ENCODE measurements at regions not wholly inside any gene's neighbourhood (a gene's known extent, or its start where the extent isn't known, plus 50 kb on each side); places are given as distances from the start of the nearest gene placed in this dataset.

DNA sequence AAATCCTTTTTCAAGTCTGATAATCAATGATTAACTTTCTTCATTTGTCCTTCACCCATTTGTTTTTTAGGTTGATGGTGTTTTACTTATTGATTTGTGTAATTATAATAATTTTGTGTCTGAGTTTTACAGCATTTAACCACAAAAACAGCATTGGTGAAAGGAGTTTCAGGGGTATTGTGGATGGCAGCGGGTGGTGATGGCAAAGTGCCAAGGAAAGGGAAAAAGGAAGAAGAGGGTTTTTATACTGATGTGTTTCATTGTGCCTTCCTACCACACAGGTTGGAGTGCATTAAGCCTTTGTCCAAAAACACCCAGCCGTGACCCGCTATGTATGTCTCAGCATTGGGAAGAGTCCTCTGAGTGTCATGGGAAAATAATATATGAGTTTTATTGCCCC, 150.3 kb downstream of the DAD1 start:
- Histone ChIP-seq H3K4me3 (no peak overlapping the region), H3K27ac (no peak overlapping the region), H3K4me1 (peaks cover 0 to 6% (median 0%) of the 10 kb centered on the region in 4 donors), H3K36me3 (no peaks in the 10 kb centered on the region), H3K9me3 (no peaks in the 10 kb centered on the region), H3K27me3 (no peaks in the 10 kb centered on the region)
- intact Hi-C loops (cut with DNase I; ENCODE audit: low total_unique reads) (no loop called here), in situ Hi-C loops (cut with MboI; ENCODE audit: low pct_ligation_motif_present in 1 of 4, low pct_unique_long_range_greater_than_20kb in 1 of 4, low sequenced_read_pairs in 3 of 4) (no loop called here)
- DNase-seq, result no peak
- no peak for TF ChIP-seq EP300 (IDR thresholded peaks at IDR 0.05; ENCODE audit: low read depth)
- TF ChIP-seq, protein P1, sequence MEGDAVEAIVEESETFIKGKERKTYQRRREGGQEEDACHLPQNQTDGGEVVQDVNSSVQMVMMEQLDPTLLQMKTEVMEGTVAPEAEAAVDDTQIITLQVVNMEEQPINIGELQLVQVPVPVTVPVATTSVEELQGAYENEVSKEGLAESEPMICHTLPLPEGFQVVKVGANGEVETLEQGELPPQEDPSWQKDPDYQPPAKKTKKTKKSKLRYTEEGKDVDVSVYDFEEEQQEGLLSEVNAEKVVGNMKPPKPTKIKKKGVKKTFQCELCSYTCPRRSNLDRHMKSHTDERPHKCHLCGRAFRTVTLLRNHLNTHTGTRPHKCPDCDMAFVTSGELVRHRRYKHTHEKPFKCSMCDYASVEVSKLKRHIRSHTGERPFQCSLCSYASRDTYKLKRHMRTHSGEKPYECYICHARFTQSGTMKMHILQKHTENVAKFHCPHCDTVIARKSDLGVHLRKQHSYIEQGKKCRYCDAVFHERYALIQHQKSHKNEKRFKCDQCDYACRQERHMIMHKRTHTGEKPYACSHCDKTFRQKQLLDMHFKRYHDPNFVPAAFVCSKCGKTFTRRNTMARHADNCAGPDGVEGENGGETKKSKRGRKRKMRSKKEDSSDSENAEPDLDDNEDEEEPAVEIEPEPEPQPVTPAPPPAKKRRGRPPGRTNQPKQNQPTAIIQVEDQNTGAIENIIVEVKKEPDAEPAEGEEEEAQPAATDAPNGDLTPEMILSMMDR (IDR thresholded peaks at IDR 0.05), result no peak
- TF ChIP-seq POLR2A (IDR thresholded peaks at IDR 0.05), result no peak
- no peak for TF ChIP-seq POLR2AphosphoS5 (IDR thresholded peaks at IDR 0.05)
- WGBS, 2 donors (ENCODE audit: low coverage in 1 of 2), result 83 to 96% methylated on average over 3 of the region's 3 CpGs

DNA sequence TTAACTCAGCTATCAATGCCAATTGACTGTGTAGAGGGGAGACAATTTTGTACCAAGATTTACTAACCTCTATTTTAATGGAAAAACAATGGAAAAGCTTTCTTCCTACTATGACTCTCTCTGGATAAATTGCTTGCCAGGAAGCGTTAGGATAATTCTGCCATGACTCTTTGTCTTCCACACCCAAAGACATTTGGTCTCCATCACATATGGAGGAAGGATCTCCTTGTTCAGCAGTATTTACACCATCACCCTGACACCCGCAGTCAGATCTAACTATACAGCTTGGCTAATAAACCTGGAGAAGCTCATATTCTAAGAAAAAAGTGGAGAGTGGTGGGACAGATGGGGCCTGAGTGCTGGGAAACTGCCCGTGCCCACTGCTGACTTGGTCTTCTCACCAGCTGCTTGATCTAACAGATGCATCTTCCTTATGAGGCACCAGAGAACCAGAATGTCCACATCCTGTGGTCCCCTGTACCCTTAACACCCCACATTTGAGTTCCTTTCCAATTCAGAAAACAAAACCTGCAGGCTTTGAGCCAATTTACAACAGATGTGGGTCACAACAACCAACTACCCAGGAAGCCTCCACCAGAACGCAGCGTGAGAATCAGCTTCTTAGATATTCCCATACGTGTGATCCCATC, 154.0 kb downstream of the DAD1 start:
- H3K9me3 ChIP-seq, result no peaks in the 10 kb centered on the region
- intact Hi-C loops (cut with DNase I; ENCODE audit: low total_unique reads), result no loop called here
- H3K4me3 ChIP-seq, result no peak overlapping the region
- peaks cover 10 to 23% (median 16%) of the 10 kb centered on the region in 4 donors for H3K4me1 ChIP-seq
- H3K27ac ChIP-seq, result no peak overlapping the region
- in situ Hi-C loops (cut with MboI; ENCODE audit: low pct_ligation_motif_present in 1 of 4, low pct_unique_long_range_greater_than_20kb in 1 of 4, low sequenced_read_pairs in 3 of 4), result no loop called here
- no peaks in the 10 kb centered on the region for H3K36me3 ChIP-seq
- DNase-seq, result no peak
- no peak for TF ChIP-seq EP300 (IDR thresholded peaks at IDR 0.05; ENCODE audit: low read depth)
- TF ChIP-seq, protein P1 (IDR thresholded peaks at IDR 0.05), result no peak
- no peak for TF ChIP-seq POLR2A (IDR thresholded peaks at IDR 0.05)
- no peak for TF ChIP-seq POLR2AphosphoS5 (IDR thresholded peaks at IDR 0.05)
- H3K27me3 ChIP-seq, result no peaks in the 10 kb centered on the region
- 74 to 87% methylated on average over 4 to 6 of the region's 6 CpGs for WGBS, 2 donors (ENCODE audit: low coverage in 1 of 2)

DNA sequence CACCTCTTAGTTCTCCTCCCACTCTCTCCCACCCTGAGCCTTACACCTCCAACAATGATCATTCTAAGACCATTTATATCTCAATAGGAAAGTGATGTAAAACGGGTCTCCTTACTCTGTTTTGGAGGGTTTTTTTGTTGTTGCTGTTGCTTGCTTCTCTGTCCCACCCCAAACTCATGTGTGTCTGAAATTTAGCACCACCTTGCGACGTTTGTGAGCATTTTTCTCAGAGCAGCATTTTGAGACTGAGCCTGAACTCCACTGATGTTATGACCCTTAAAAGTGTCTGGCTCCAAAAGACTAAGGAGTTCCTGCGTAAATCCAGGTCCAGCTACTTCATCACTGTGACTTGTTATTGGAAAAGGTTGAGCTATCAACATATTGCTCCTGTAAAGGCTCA, 155.0 kb downstream of the DAD1 start:
- H3K9me3 ChIP-seq, result no peaks in the 10 kb centered on the region
- intact Hi-C loops (cut with DNase I; ENCODE audit: low total_unique reads), result no loop called here
- no peak for TF ChIP-seq POLR2AphosphoS5 (IDR thresholded peaks at IDR 0.05)
- TF ChIP-seq, protein P1 (IDR thresholded peaks at IDR 0.05), result no peak
- TF ChIP-seq POLR2A (IDR thresholded peaks at IDR 0.05), result no peak
- TF ChIP-seq EP300 (IDR thresholded peaks at IDR 0.05; ENCODE audit: low read depth), result no peak
- H3K27ac ChIP-seq, result no peak overlapping the region
- WGBS, 2 donors (ENCODE audit: low coverage in 1 of 2), result 50 to 80% methylated on average over 1 to 4 of the region's 4 CpGs
- no peaks in the 10 kb centered on the region for H3K27me3 ChIP-seq
- H3K36me3 ChIP-seq, result no peaks in the 10 kb centered on the region
- H3K4me1 ChIP-seq, result peaks cover 13 to 29% (median 19%) of the 10 kb centered on the region in 4 donors
- in situ Hi-C loops (cut with MboI; ENCODE audit: low pct_ligation_motif_present in 1 of 4, low pct_unique_long_range_greater_than_20kb in 1 of 4, low sequenced_read_pairs in 3 of 4), result no loop called here
- no peak overlapping the region for H3K4me3 ChIP-seq
- DNase-seq, result no peak

DNA sequence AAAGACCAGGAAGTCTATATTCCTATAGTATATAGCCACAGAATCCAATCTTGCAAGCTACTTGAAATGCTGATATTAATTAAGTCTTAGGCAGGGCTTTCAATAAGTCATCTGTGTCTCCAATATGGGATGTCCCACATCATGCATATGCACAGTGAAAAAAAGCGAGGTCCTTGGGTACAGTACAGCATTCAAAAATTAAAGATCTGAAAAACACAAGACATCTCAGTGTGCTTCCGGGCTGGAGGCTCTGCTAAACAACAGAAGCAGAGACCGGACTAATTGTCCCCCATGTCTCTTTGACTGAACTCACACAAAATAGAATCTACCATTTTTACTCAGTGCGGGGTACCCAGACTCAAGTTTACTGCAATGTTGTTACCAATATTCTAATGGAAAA, 156.0 kb downstream of the DAD1 start:
- Histone ChIP-seq H3K27ac (peak overlapping the region in 3 of 4 donors; percentile 44 to 59 (median 45)), H3K27me3 (no peaks in the 10 kb centered on the region), H3K36me3 (no peaks in the 10 kb centered on the region), H3K4me3 (no peak overlapping the region), H3K9me3 (no peaks in the 10 kb centered on the region), H3K4me1 (peaks cover 13 to 38% (median 27%) of the 10 kb centered on the region in 4 donors)
- intact Hi-C loops (cut with DNase I; ENCODE audit: low total_unique reads) (no loop called here), in situ Hi-C loops (cut with MboI; ENCODE audit: low pct_ligation_motif_present in 1 of 4, low pct_unique_long_range_greater_than_20kb in 1 of 4, low sequenced_read_pairs in 3 of 4) (no loop called here)
- 52 to 69% methylated on average over 4 of the region's 4 CpGs for WGBS, 2 donors (ENCODE audit: low coverage in 1 of 2)
- TF ChIP-seq POLR2A (IDR thresholded peaks at IDR 0.05) (no peak), EP300 (IDR thresholded peaks at IDR 0.05; ENCODE audit: low read depth) (no peak), POLR2AphosphoS5 (IDR thresholded peaks at IDR 0.05) (no peak)
- TF ChIP-seq, protein P1 (IDR thresholded peaks at IDR 0.05), result no peak
- DNase-seq, result no peak
